Body of pancreas (tissue), 4 donors: ENCODE measurements at regions not wholly inside any gene's neighbourhood (a gene's known extent, or its start where the extent isn't known, plus 50 kb on each side); places are given as distances from the start of the nearest gene placed in this dataset.
A peak's percentile ranks its signal among the peaks of the same experiment; 100 is the strongest.

Source experiments
- ATAC-seq: fragments of 150-250 bp; one replicate; pipeline ENCODE4 v1.9.1; 2016
- DNase-seq, 4 donors: peaks; one replicate each; pipeline ENCODE4 v3.0.0-alpha.2; 2019
- H3K27ac ChIP-seq, 4 donors: fragments of 200-600 bp; sonication (generic); 1 replicate in 3 of 4; 2 replicates in 1 of 4; pipeline versions ENCODE4 v1.5.1 to v1.6.1; 2016 to 2019; ENCODE audit warnings: mild to moderate bottlenecking in 1 of 4, mixed read lengths in 1 of 4, moderate library complexity in 1 of 4
- H3K27me3 ChIP-seq, 2 donors: fragments of 200-600 bp; sonication (generic); one replicate each; pipeline ENCODE4 v1.6.0; 2016; ENCODE audit warnings: mild to moderate bottlenecking in 1 of 2
- H3K36me3 ChIP-seq, 2 donors: fragments of 200-600 bp; sonication (generic); replicated peaks in 1 of 2; 2 replicates each; pipeline ENCODE4 v1.5.1; 2016; ENCODE audit warnings: low read depth in 2 of 2; ENCODE audit not compliant: insufficient read depth in 1 of 2
- H3K4me1 ChIP-seq: fragments of 200-600 bp; sonication (generic); one replicate; pipeline ENCODE4 v1.6.0; 2016
- H3K4me3 ChIP-seq, 2 donors: fragments of 200-600 bp; sonication (generic); 1 replicate in 1 of 2; 2 replicates in 1 of 2; pipeline ENCODE4 v1.5.1; 2016 to 2019
- H3K9me3 ChIP-seq, 3 donors: fragments of 200-600 bp; sonication (generic); 1 replicate in 2 of 3; 2 replicates in 1 of 3; pipeline ENCODE4 v1.5.1; 2016
- CTCF ChIP-seq, 7 experiments: fragments of 450-650 bp in 4 of 7; fragments of 200-600 bp in 3 of 7; sonication (generic) in 3 of 7; IDR thresholded peaks; one replicate each; pipeline ENCODE4 v1.5.1; 2016 to 2019; ENCODE audit warnings: antibody characterized with exemption in 7 of 7
- POLR2A ChIP-seq, 3 donors: fragments of 450-650 bp; IDR thresholded peaks; one replicate each; pipeline ENCODE4 v1.6.1; 2016; ENCODE audit warnings: antibody characterized with exemption in 3 of 3, mild to moderate bottlenecking in 2 of 3
- WGBS, 2 donors: methylation state at CpG; one replicate each; pipeline ENCODE4 v1.1.5; 2017; 5-methylcytosine and 5-hydroxymethylcytosine counted together
- intact Hi-C: fragments of 100-400 bp; cut with DNase I; formaldehyde crosslinking; loops from one replicate; pipeline ENCODE4 v1.15.1; 2023

- WGBS, 2 donors = 60 to 72% methylated on average over 10 of the region's 10 CpGs
- TF ChIP-seq CTCF (IDR thresholded peaks at IDR 0.05) (no peak), POLR2A (IDR thresholded peaks at IDR 0.05) (no peak)
- no peak overlapping the region for H3K27ac ChIP-seq
- H3K4me3 ChIP-seq = no peak overlapping the region
- H3K36me3 ChIP-seq = no peaks in the 10 kb centered on the region
- intact Hi-C loops = no loop called here
- H3K9me3 ChIP-seq = no peaks in the 10 kb centered on the region
- peaks cover 6% of the 10 kb centered on the region for H3K4me1 ChIP-seq
- DNase-seq (no peak), ATAC-seq (no peak)
- no peaks in the 10 kb centered on the region for H3K27me3 ChIP-seq
Observed at GRCh38 chr10:2980791-2981360, 86.5 kb upstream of the PFKP start.

- intact Hi-C loops = no loop called here
- Histone ChIP-seq H3K36me3 (no peaks in the 10 kb centered on the region), H3K4me3 (no peak overlapping the region), H3K27ac (no peak overlapping the region), H3K27me3 (no peaks in the 10 kb centered on the region), H3K4me1 (no peaks in the 10 kb centered on the region), H3K9me3 (no peaks in the 10 kb centered on the region)
- 73 to 81% methylated on average over 5 of the region's 5 CpGs for WGBS, 2 donors
- no peak for TF ChIP-seq POLR2A (IDR thresholded peaks at IDR 0.05)
- no peak for TF ChIP-seq CTCF (IDR thresholded peaks at IDR 0.05)
- ATAC-seq (no peak), DNase-seq (no peak)
Observed at GRCh38 chr10:2980116-2980515, 87.2 kb upstream of the PFKP start.

GRCh38 chr10:2979306-2979705, 88.0 kb upstream of the PFKP start:
- TF ChIP-seq POLR2A (IDR thresholded peaks at IDR 0.05) = no peak
- no peak for TF ChIP-seq CTCF (IDR thresholded peaks at IDR 0.05)
- 51 to 67% methylated on average over 8 of the region's 8 CpGs for WGBS, 2 donors
- Histone ChIP-seq H3K27ac (no peak overlapping the region), H3K27me3 (no peaks in the 10 kb centered on the region), H3K9me3 (no peaks in the 10 kb centered on the region), H3K4me3 (no peak overlapping the region), H3K36me3 (no peaks in the 10 kb centered on the region), H3K4me1 (no peaks in the 10 kb centered on the region)
- intact Hi-C loops = no loop called here
- ATAC-seq (no peak), DNase-seq (peak in 1 of 4 donors; percentile 31)

GRCh38 chr10:2978574-2979273, 88.6 kb upstream of the PFKP start:
- Histone ChIP-seq H3K4me1 (no peaks in the 10 kb centered on the region), H3K4me3 (no peak overlapping the region), H3K36me3 (no peaks in the 10 kb centered on the region), H3K9me3 (no peaks in the 10 kb centered on the region), H3K27me3 (no peaks in the 10 kb centered on the region), H3K27ac (no peak overlapping the region)
- no peak for TF ChIP-seq CTCF (IDR thresholded peaks at IDR 0.05)
- TF ChIP-seq POLR2A (IDR thresholded peaks at IDR 0.05) = no peak
- intact Hi-C loops = no loop called here
- WGBS, 2 donors = 78 to 87% methylated on average over 8 of the region's 8 CpGs
- DNase-seq (no peak), ATAC-seq (no peak)

GRCh38 chr10:2978111-2978510, 89.2 kb upstream of the PFKP start:
- H3K4me1 ChIP-seq = no peaks in the 10 kb centered on the region
- H3K9me3 ChIP-seq = no peaks in the 10 kb centered on the region
- H3K4me3 ChIP-seq = no peak overlapping the region
- no peak overlapping the region for H3K27ac ChIP-seq
- ATAC-seq = no peak
- no peak for TF ChIP-seq POLR2A (IDR thresholded peaks at IDR 0.05)
- peak in 6 of 7 experiments; percentile 21 to 70 (median 60) for TF ChIP-seq CTCF (IDR thresholded peaks at IDR 0.05)
- WGBS, 2 donors = 19 to 24% methylated on average over 2 of the region's 2 CpGs
- intact Hi-C loops = no loop called here
- no peak for DNase-seq
- no peaks in the 10 kb centered on the region for H3K36me3 ChIP-seq
- no peaks in the 10 kb centered on the region for H3K27me3 ChIP-seq
